ENCODE measurements at regions not wholly inside any gene's neighbourhood (a gene's known extent, or its start where the extent isn't known, plus 50 kb on each side); places are given as distances from the start of the nearest gene placed in this dataset.

DNA sequence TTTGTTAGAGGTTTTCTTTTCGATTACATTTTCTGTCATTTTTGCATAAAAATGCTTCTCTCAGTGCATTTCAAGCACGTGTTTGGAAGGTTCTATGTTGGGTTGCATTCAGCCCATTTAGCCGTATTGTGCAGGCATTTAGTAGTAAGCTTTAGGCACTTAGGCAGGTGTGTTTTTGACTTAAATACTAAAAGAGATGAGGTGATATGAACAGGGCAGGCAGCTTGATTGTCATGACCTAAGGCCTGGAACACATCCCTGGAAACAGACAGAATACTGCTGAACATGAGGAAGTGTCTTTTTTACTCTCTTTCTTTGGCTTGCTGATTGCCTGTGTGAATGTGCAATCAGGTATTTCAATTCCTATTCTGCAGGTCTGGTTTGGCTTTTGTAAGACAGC, 610.5 kb upstream of the MAN1A1 start:
- Histone ChIP-seq H3K27me3 (no peaks in the 10 kb centered on the region), H3K9me3 (no peaks in the 10 kb centered on the region), H3K4me3 (no peak overlapping the region), H3K36me3 (no peaks in the 10 kb centered on the region), H3K27ac (no peak overlapping the region), H3K4me1 (no peaks in the 10 kb centered on the region)
- TF ChIP-seq, protein P1, sequence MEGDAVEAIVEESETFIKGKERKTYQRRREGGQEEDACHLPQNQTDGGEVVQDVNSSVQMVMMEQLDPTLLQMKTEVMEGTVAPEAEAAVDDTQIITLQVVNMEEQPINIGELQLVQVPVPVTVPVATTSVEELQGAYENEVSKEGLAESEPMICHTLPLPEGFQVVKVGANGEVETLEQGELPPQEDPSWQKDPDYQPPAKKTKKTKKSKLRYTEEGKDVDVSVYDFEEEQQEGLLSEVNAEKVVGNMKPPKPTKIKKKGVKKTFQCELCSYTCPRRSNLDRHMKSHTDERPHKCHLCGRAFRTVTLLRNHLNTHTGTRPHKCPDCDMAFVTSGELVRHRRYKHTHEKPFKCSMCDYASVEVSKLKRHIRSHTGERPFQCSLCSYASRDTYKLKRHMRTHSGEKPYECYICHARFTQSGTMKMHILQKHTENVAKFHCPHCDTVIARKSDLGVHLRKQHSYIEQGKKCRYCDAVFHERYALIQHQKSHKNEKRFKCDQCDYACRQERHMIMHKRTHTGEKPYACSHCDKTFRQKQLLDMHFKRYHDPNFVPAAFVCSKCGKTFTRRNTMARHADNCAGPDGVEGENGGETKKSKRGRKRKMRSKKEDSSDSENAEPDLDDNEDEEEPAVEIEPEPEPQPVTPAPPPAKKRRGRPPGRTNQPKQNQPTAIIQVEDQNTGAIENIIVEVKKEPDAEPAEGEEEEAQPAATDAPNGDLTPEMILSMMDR (IDR thresholded peaks at IDR 0.05): no peak
- no peak for TF ChIP-seq POLR2A (IDR thresholded peaks at IDR 0.05)
- intact Hi-C loops (cut with DNase I; ENCODE audit: low total_unique reads): no loop called here
- DNase-seq: no peak

DNA sequence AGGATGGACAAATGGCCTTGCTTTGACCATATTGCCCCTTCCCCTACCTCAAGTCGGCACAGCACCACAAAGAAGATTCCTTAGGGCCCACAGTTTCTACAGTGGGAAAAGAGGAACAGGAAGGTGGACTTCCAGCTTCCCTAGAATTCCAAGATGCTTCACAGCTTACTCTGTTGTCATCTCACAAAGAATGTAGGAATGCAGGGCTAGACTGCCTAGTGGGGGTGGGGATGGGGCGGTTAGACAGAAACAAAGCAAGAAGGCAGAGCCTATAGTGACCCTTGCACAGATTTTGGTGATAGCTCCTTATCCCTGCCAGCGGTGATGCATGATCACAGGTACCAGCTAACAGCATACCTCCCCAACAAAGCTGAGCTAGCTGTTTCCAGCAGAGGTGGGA, 607.6 kb upstream of the MAN1A1 start:
- TF ChIP-seq POLR2A (IDR thresholded peaks at IDR 0.05): no peak
- TF ChIP-seq, protein P1 (IDR thresholded peaks at IDR 0.05): no peak
- Histone ChIP-seq H3K9me3 (no peaks in the 10 kb centered on the region), H3K36me3 (no peaks in the 10 kb centered on the region), H3K27ac (no peak overlapping the region), H3K4me1 (no peaks in the 10 kb centered on the region), H3K27me3 (no peaks in the 10 kb centered on the region), H3K4me3 (no peak overlapping the region)
- intact Hi-C loops (cut with DNase I; ENCODE audit: low total_unique reads): no loop called here
- DNase-seq: no peak

DNA sequence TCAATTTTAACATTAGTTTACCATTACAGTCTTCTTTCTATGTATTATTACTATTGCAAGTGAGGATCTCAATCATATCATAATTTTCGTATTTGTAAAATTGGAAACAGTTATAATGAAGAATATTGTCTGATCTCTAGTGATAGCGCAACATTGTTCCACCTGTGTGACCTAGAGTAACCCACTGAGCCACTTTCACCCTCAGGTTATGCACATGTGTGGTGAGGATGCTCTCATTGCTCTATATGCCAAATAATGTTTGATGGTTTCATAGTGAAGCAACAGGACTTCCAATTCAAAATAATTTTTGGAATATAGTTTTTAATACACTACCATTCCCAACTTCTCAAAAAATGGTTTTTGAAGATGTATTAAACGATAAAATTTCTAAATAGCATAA, 603.1 kb upstream of the MAN1A1 start:
- DNase-seq: no peak
- no peaks in the 10 kb centered on the region for H3K27me3 ChIP-seq
- no peak overlapping the region for H3K27ac ChIP-seq
- H3K36me3 ChIP-seq: no peaks in the 10 kb centered on the region
- H3K9me3 ChIP-seq: no peaks in the 10 kb centered on the region
- no peak for TF ChIP-seq POLR2A (IDR thresholded peaks at IDR 0.05)
- TF ChIP-seq, protein P1 (IDR thresholded peaks at IDR 0.05): no peak
- H3K4me3 ChIP-seq: no peak overlapping the region
- intact Hi-C loops (cut with DNase I; ENCODE audit: low total_unique reads): no loop called here
- H3K4me1 ChIP-seq: no peaks in the 10 kb centered on the region

DNA sequence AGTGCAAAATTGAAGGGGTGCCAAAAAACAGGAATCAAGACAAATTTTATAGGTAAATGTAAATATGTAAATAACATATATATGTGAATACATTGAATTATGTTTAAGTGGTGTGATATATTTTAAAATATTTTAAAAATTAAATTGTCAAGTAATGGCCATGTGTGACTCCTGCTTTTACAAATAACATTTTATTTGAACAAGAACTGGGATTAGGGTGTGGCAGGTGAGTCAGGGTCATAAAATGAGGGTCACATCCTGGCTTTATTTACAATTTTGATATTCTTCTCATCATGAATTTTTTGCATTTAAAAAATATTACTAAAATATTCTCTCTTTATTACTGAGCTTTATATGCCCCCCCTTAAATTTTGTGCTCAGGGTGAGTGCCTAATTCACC, 601.1 kb upstream of the MAN1A1 start:
- TF ChIP-seq POLR2A (IDR thresholded peaks at IDR 0.05): no peak
- TF ChIP-seq, protein P1 (IDR thresholded peaks at IDR 0.05): no peak
- Histone ChIP-seq H3K4me1 (no peaks in the 10 kb centered on the region), H3K36me3 (no peaks in the 10 kb centered on the region), H3K9me3 (no peaks in the 10 kb centered on the region), H3K4me3 (no peak overlapping the region), H3K27me3 (no peaks in the 10 kb centered on the region), H3K27ac (no peak overlapping the region)
- no peak for DNase-seq
- intact Hi-C loops (cut with DNase I; ENCODE audit: low total_unique reads): no loop called here

DNA sequence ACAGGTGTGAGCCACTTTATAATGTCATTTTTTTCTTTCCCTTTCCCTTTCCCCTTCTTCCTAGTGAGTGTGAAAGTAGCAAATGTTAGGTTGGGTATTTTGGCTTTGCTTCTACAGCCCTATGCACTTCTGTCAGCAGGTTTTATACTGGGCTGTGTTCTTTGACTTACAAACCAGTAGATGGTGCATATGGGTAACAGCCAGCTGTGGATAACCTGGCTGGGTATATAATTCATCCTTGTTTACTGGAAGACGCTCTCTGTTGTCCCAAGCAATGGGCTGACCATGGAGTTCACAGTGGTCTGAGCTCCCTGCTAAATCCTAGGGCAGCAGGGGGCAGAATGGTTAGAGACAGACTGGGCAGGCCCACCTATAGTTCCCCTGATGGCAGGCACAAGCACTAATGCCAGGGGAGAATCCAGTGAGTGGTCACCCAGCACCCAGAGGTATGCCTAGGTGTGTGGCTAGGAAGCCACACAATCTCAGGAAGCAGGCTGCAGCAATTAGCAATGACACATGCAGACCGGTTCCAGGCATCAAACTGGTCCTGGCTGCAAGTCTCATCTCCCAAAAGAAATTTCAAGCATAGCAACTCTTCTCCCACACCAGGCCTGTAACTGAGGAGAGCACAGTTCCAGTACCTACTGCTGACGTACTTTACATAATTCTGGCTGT, 592.7 kb upstream of the MAN1A1 start:
- TF ChIP-seq, protein P1 (IDR thresholded peaks at IDR 0.05): no peak
- no peak for TF ChIP-seq POLR2A (IDR thresholded peaks at IDR 0.05)
- no peak for DNase-seq
- no peak overlapping the region for H3K4me3 ChIP-seq
- no peaks in the 10 kb centered on the region for H3K36me3 ChIP-seq
- no peak overlapping the region for H3K27ac ChIP-seq
- no peaks in the 10 kb centered on the region for H3K4me1 ChIP-seq
- no peaks in the 10 kb centered on the region for H3K27me3 ChIP-seq
- intact Hi-C loops (cut with DNase I; ENCODE audit: low total_unique reads): no loop called here
- no peaks in the 10 kb centered on the region for H3K9me3 ChIP-seq

Data from uterus (tissue), 3 donors.